ENCODE measurements at regions not wholly inside any gene's neighbourhood (a gene's known extent, or its start where the extent isn't known, plus 50 kb on each side); places are given as distances from the start of the nearest gene placed in this dataset.

DNA sequence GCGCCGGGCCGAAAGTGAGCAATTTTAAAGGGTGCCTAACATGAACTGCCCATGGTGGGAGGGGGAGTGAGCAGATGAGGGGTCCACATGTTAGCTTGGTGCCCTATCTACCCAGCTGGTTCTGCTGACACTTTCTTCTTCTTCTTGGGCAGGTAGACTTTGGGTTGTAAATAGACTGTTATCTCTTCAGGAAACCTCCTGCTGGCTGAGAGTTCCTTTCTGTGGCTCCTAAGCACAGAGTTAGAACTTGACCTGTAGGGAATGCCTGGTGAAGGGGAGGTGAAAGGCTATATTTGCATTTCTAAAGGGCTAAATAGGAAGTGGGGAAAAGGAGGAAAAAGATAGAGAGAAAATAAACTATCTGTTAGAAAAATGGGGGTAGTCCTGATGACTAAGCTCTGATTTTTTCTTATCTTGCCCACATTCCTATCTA, 521.4 kb upstream of the TGFBR2 start:
- Histone ChIP-seq H3K27me3 (no peaks in the 10 kb centered on the region), H3K9ac (no peak overlapping the region), H3K4me1 (peaks cover 10% of the 10 kb centered on the region), H4K20me1 (no peaks in the 10 kb centered on the region), H3K4me2 (peak overlapping the region; percentile 28; the same call in 1 of the 2 replicates), H3K36me3 (no peaks in the 10 kb centered on the region), H3K27ac (no peak overlapping the region), H3K9me3 (no peaks in the 10 kb centered on the region), H3K4me3 (no peak overlapping the region)
- no peak for TF ChIP-seq Cebpa-rat (IDR thresholded peaks at IDR 0.05)

DNA sequence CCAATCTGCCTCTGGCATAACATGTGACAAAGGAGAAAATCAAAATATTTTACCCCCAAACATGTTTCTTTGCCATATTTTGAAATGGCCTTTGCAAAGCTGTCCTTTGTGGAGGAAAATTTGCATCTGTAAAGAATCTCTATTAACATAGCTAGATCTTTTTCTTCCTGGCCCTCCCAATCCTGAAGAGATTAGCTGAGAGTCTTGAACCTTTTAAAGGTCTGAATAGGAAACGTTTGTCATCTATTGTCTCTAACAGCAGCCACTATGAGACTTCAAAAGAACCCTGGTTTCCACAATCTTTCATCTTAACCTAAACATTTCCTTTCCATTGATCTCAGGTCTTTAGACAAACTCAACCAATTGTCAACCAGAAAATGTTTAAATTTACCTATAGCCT, 520.9 kb upstream of the TGFBR2 start:
- no peak for TF ChIP-seq Cebpa-rat (IDR thresholded peaks at IDR 0.05)
- Histone ChIP-seq H3K4me2 (no peak overlapping the region), H3K36me3 (no peaks in the 10 kb centered on the region), H3K4me3 (no peak overlapping the region), H3K9me3 (no peaks in the 10 kb centered on the region), H3K4me1 (peaks cover 10% of the 10 kb centered on the region), H3K27ac (no peak overlapping the region), H3K27me3 (no peaks in the 10 kb centered on the region), H3K9ac (no peak overlapping the region), H4K20me1 (no peaks in the 10 kb centered on the region)

- Histone ChIP-seq H3K4me1 (no peaks in the 10 kb centered on the region), H3K27me3 (no peaks in the 10 kb centered on the region), H3K4me3 (no peak overlapping the region), H3K27ac (no peak overlapping the region), H3K9ac (no peak overlapping the region), H3K9me3 (peaks cover 12% of the 10 kb centered on the region), H3K36me3 (no peaks in the 10 kb centered on the region), H3K4me2 (no peak overlapping the region), H4K20me1 (no peaks in the 10 kb centered on the region)
- TF ChIP-seq Cebpa-rat (IDR thresholded peaks at IDR 0.05) = no peak
Measured at GRCh38 chr3:30091686-30092085, 514.7 kb upstream of the TGFBR2 start.

DNA sequence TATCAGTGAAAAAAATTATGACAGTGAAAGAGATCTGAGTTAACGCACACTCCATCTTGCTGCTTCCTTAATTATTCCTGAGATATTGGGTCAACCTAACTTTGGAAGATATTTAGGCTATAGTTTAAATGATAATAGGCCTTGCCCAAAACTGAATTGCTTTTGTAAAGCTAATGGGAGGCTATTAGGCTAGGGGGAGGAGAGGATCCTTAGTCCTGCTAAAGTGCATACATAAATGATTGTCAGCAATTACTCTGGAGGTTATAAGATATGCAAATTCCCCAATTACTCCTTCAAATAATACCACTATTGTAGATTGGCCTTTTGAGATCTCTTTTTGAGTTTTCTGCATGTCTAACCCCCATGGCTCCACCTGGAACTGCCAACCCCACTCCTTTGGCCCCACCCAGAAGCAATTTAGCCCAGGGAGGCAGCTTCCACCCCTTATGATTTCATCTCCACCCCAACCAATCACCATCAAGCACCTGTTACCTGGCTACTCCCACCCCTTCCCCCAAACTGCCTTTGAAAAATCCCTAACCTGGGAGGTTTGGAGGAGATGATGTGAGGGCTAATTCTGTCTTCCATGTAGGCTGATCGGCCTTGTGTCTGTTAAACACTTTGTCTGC, 509.3 kb upstream of the TGFBR2 start:
- Histone ChIP-seq H3K4me2 (no peak overlapping the region), H3K4me1 (no peaks in the 10 kb centered on the region)
- no peak for TF ChIP-seq Cebpa-rat (IDR thresholded peaks at IDR 0.05)

DNA sequence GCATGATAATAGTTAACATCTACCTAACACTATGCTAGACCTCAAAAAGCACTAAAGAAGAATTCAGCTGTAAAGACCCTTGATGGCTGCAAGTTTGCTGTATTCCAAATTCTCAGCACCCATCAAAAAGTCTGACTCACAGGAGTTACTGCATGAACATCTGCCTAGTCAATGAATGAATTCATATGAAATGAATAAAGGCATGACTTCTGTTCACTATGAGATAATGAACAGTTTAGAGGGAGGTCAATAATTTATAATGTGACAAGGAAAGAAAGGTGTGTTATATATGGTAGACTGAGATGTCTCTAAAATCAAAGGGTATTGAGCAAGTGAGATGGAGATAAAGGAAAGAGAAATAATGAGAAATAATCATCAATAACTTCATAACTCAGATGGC, 508.2 kb upstream of the TGFBR2 start:
- no peak overlapping the region for H3K4me2 ChIP-seq
- H3K9me3 ChIP-seq = peaks cover 5% of the 10 kb centered on the region; the same call in 1 of the 2 replicates
- no peak overlapping the region for H3K9ac ChIP-seq
- no peaks in the 10 kb centered on the region for H3K4me1 ChIP-seq
- no peaks in the 10 kb centered on the region for H3K36me3 ChIP-seq
- H3K27ac ChIP-seq = no peak overlapping the region
- no peak overlapping the region for H3K4me3 ChIP-seq
- no peaks in the 10 kb centered on the region for H3K27me3 ChIP-seq
- no peaks in the 10 kb centered on the region for H4K20me1 ChIP-seq
- TF ChIP-seq Cebpa-rat (IDR thresholded peaks at IDR 0.05) = no peak

More for the DNA sequence above, 509.3 kb upstream of the TGFBR2 start:
- Histone ChIP-seq H4K20me1 (no peaks in the 10 kb centered on the region), H3K27me3 (no peaks in the 10 kb centered on the region), H3K4me3 (no peak overlapping the region), H3K9me3 (peaks cover 12% of the 10 kb centered on the region), H3K9ac (no peak overlapping the region), H3K27ac (no peak overlapping the region), H3K36me3 (no peaks in the 10 kb centered on the region)

GRCh38 chr3:30098653-30099455, 507.5 kb upstream of the TGFBR2 start:
- Histone ChIP-seq H3K4me2 (no peak overlapping the region), H3K9me3 (no peaks in the 10 kb centered on the region), H3K36me3 (no peaks in the 10 kb centered on the region), H3K9ac (no peak overlapping the region), H4K20me1 (no peaks in the 10 kb centered on the region), H3K27ac (no peak overlapping the region), H3K4me1 (no peaks in the 10 kb centered on the region), H3K4me3 (no peak overlapping the region), H3K27me3 (no peaks in the 10 kb centered on the region)
- TF ChIP-seq Cebpa-rat (IDR thresholded peaks at IDR 0.05) = no peak

GRCh38 chr3:30102356-30102755, 504.0 kb upstream of the TGFBR2 start:
- Histone ChIP-seq H3K9ac (no peak overlapping the region), H3K4me3 (no peak overlapping the region), H3K27ac (no peak overlapping the region), H3K27me3 (no peaks in the 10 kb centered on the region), H3K9me3 (0 out of 2 replicates have a peak, but pooled peaks cover 8% of the 10 kb centered on the region), H4K20me1 (no peaks in the 10 kb centered on the region), H3K4me2 (no peak overlapping the region), H3K4me1 (no peaks in the 10 kb centered on the region), H3K36me3 (no peaks in the 10 kb centered on the region)
- no peak for TF ChIP-seq Cebpa-rat (IDR thresholded peaks at IDR 0.05)

DNA sequence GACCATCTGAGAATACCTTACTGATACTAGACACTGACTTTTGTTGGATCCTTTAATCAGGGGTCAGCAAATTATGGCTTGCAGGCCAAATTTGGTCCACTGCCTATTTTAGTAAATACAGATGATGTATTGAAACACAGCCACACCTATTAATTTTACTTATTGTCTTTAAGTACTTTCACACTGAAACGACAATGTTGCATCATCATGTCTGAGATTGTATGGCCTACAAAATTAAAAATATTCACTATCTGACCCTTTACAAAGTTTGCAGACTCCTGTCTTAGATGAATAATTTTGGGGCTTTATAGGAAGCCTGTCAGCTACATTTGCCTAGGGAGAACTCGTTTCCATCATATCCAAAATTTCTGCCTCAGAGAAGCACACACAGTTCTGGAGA, 503.2 kb upstream of the TGFBR2 start:
- no peak overlapping the region for H3K4me2 ChIP-seq
- H3K4me1 ChIP-seq = no peaks in the 10 kb centered on the region
- no peaks in the 10 kb centered on the region for H3K27me3 ChIP-seq
- no peak overlapping the region for H3K27ac ChIP-seq
- TF ChIP-seq Cebpa-rat (IDR thresholded peaks at IDR 0.05) = no peak
- H3K9ac ChIP-seq = no peak overlapping the region
- no peak overlapping the region for H3K4me3 ChIP-seq
- no peaks in the 10 kb centered on the region for H4K20me1 ChIP-seq
- H3K36me3 ChIP-seq = no peaks in the 10 kb centered on the region
- H3K9me3 ChIP-seq = 0 out of 2 replicates have a peak, but pooled peaks cover 8% of the 10 kb centered on the region

DNA sequence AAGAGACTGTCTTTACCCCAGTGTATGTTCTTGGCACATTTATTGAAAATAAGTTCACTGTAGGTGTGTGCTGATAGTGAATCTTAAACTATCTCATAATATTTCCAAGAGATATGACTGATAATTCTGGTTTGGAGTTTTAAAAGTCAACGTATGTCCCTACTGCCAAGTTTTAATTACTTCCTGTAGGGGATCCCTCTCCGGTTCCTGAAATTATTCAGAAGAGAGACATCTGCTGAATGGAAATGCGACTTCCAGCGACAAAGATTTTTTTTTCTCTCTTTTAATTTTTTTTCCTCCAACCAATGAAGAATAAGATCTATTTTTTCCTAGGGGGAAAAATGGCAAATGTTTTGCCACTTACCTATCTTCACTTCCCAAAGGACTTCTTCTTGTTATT, 498.9 kb upstream of the TGFBR2 start:
- H3K9ac ChIP-seq = no peak overlapping the region
- no peaks in the 10 kb centered on the region for H4K20me1 ChIP-seq
- no peaks in the 10 kb centered on the region for H3K27me3 ChIP-seq
- H3K9me3 ChIP-seq = 0 out of 2 replicates have a peak, but pooled peaks cover 8% of the 10 kb centered on the region
- H3K27ac ChIP-seq = no peak overlapping the region
- H3K36me3 ChIP-seq = no peaks in the 10 kb centered on the region
- H3K4me1 ChIP-seq = no peaks in the 10 kb centered on the region
- TF ChIP-seq Cebpa-rat (IDR thresholded peaks at IDR 0.05) = no peak
- H3K4me2 ChIP-seq = no peak overlapping the region
- H3K4me3 ChIP-seq = no peak overlapping the region

GRCh38 chr3:30112411-30112810, 494.0 kb upstream of the TGFBR2 start:
- H3K4me2 ChIP-seq = no peak overlapping the region
- H3K9me3 ChIP-seq = no peaks in the 10 kb centered on the region
- no peaks in the 10 kb centered on the region for H3K36me3 ChIP-seq
- no peak overlapping the region for H3K27ac ChIP-seq
- no peaks in the 10 kb centered on the region for H3K4me1 ChIP-seq
- no peak for TF ChIP-seq Cebpa-rat (IDR thresholded peaks at IDR 0.05)
- no peaks in the 10 kb centered on the region for H4K20me1 ChIP-seq
- no peak overlapping the region for H3K4me3 ChIP-seq
- no peak overlapping the region for H3K9ac ChIP-seq
- no peaks in the 10 kb centered on the region for H3K27me3 ChIP-seq
